ENCODE measurements at regions not wholly inside any gene's neighbourhood (a gene's known extent, or its start where the extent isn't known, plus 50 kb on each side); places are given as distances from the start of the nearest gene placed in this dataset.

DNA sequence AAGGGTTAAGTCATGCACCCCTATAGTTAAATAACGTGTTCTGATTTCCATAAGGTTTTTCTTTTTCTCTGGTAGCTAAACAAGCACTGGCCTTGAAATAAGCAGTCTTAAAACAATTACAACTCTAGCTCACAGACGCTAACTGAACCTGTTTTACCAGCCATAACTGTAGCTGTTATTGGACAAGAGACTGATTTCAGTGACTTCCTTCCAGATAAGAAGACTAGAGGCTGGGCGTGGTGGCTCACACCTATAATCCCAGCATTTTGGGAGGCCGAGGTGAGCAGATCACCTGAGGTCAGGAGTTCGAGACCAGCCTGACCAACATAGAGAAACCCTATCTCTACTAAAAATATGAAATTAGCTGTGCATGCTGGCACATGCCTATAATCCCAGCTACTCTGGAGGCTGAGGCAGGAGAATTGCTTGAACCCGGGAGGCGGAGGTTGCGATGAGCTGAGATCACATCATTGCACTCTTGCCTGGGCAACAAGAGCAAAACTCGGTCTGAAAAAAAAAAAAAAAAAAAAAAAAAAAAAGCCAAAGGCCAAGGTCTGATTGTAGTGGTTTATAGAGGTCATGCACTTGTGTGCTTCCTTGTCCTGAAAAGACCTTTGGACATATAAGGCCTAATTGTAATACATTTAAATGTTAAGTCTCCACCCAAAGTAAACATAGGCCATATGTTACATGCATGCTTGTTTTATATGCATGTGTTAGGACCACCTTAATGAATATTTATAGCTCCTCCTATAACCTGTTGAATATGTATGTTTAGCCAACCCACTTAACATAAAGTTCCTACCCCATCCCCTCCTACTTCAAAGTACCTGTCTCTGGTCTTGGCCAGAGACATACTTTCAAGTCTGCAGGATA is 319.5 kb upstream of the CA10 start:
- Histone ChIP-seq H2BK20ac (ENCODE audit: low read depth, low read length) (no peak overlapping the region), H3K27ac (ENCODE audit: insufficient read depth, low read length) (no peak overlapping the region)
- no CpG with 5 or more reads among the region's 9 CpGs for WGBS, 2 experiments (ENCODE audit: extremely low coverage in 2 of 2, insufficient read length in 1 of 2)

More for the DNA sequence above, 319.5 kb upstream of the CA10 start:
- no peak overlapping the region for H4K8ac ChIP-seq (ENCODE audit: low read depth in 2 of 2, low read length in 2 of 2)
- no peak overlapping the region for H2AFZ ChIP-seq (replicated peaks; ENCODE audit: low read length, poor library complexity)
- no peaks in the 10 kb centered on the region for H4K20me1 ChIP-seq (ENCODE audit: insufficient read depth, low read length)
- no TSS peak for BruUV-seq (replicated peaks)
- no peak overlapping the region for H2AK9ac ChIP-seq (replicated peaks; ENCODE audit: low read depth, low read length, poor library complexity)
- H2AK5ac ChIP-seq (ENCODE audit: low read depth, low read length): no peak overlapping the region
- intact Hi-C loops (cut with micrococcal nuclease): no loop called here
- POLR2A ChIA-PET (ENCODE audit: unreplicated experiment): no interaction called here
- H3K23ac ChIP-seq (ENCODE audit: low read depth, low read length): no peak overlapping the region
- H3K9ac ChIP-seq (ENCODE audit: low read depth, low read length): no peak overlapping the region
- H3K9me3 ChIP-seq (ENCODE audit: control insufficient read depth, insufficient read depth, low read length): peaks cover 7% of the 10 kb centered on the region
- in situ Hi-C loops (cut with MboI; ENCODE audit: low sequenced_read_pairs): no loop called here
- no peak overlapping the region for H3K18ac ChIP-seq (ENCODE audit: low read depth, low read length)
- H3K56ac ChIP-seq (ENCODE audit: extremely low read depth, insufficient read depth, low read length): no peak overlapping the region
- no peaks in the 10 kb centered on the region for H3K36me3 ChIP-seq (ENCODE audit: control insufficient read depth, insufficient read depth, low read length)
- no peak overlapping the region for H2BK15ac ChIP-seq (ENCODE audit: low read depth, low read length)
- no peaks in the 10 kb centered on the region for H3K9me1 ChIP-seq (ENCODE audit: insufficient read depth, low read length)
- H2BK120ac ChIP-seq (ENCODE audit: low read depth, low read length): no peak overlapping the region
- TF ChIP-seq FOS (IDR thresholded peaks at IDR 0.05; ENCODE audit: low read depth, low read length) (no peak), CTCF (conservative IDR thresholded peaks at IDR 0.05; ENCODE audit: low read depth, low read length) (no peak), RCOR1 (IDR thresholded peaks at IDR 0.05; ENCODE audit: insufficient replicate concordance, low read length) (no peak), BHLHE40 (IDR thresholded peaks at IDR 0.05; ENCODE audit: low read depth, low read length) (no peak), NFE2L2 (IDR thresholded peaks at IDR 0.05; ENCODE audit: low read depth, low read length) (no peak), RAD21 (IDR thresholded peaks at IDR 0.05; ENCODE audit: low read length) (no peak), CEBPB (IDR thresholded peaks at IDR 0.05; ENCODE audit: low read depth, low read length) (no peak), RFX5 (IDR thresholded peaks at IDR 0.05; ENCODE audit: low read depth, low read length) (no peak), POLR2A (IDR thresholded peaks at IDR 0.05; ENCODE audit: low read depth, low read length) (no peak), MXI1 (IDR thresholded peaks at IDR 0.05; ENCODE audit: borderline replicate concordance, low read depth, low read length) (no peak), MAFK (IDR thresholded peaks at IDR 0.05; ENCODE audit: low read depth, low read length) (no peak), SMC3 (IDR thresholded peaks at IDR 0.05; ENCODE audit: low read depth, low read length) (no peak), MAZ (IDR thresholded peaks at IDR 0.05; ENCODE audit: borderline replicate concordance, low read depth, low read length) (no peak), CHD1 (IDR thresholded peaks at IDR 0.05; ENCODE audit: low read depth, low read length) (no peak)
- TF ChIP-seq, protein P1, sequence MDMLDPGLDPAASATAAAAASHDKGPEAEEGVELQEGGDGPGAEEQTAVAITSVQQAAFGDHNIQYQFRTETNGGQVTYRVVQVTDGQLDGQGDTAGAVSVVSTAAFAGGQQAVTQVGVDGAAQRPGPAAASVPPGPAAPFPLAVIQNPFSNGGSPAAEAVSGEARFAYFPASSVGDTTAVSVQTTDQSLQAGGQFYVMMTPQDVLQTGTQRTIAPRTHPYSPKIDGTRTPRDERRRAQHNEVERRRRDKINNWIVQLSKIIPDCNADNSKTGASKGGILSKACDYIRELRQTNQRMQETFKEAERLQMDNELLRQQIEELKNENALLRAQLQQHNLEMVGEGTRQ (IDR thresholded peaks at IDR 0.05; ENCODE audit: low read depth, low read length): no peak
- TF ChIP-seq, protein P2, sequence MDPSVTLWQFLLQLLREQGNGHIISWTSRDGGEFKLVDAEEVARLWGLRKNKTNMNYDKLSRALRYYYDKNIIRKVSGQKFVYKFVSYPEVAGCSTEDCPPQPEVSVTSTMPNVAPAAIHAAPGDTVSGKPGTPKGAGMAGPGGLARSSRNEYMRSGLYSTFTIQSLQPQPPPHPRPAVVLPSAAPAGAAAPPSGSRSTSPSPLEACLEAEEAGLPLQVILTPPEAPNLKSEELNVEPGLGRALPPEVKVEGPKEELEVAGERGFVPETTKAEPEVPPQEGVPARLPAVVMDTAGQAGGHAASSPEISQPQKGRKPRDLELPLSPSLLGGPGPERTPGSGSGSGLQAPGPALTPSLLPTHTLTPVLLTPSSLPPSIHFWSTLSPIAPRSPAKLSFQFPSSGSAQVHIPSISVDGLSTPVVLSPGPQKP (IDR thresholded peaks at IDR 0.05; ENCODE audit: borderline replicate concordance, low read depth, low read length): no peak
- H3K4me1 ChIP-seq (ENCODE audit: control insufficient read depth, insufficient read depth, low read length): no peaks in the 10 kb centered on the region
- H4K5ac ChIP-seq (ENCODE audit: low read depth, low read length): no peak overlapping the region
- ATAC-seq (ENCODE audit: low read depth): no peak
- no peaks in the 10 kb centered on the region for H3K27me3 ChIP-seq (ENCODE audit: control insufficient read depth, insufficient read depth, low read length)
- no peaks in the 10 kb centered on the region for H3K79me1 ChIP-seq (ENCODE audit: low read depth in 1 of 2, low read length in 2 of 2)
- dilution Hi-C loops (cut with HindIII; ENCODE audit: low sequenced_read_pairs, unreplicated experiment): no loop called here
- CTCF ChIA-PET: interaction anchor here (0.6 kb wide), 1 partner anchor 95 kb away, joined by 6 read pairs; no protein-coding TSS in a partner anchor
- H2BK5ac ChIP-seq (ENCODE audit: low read depth, low read length, poor library complexity, severe bottlenecking): no peak overlapping the region
- no peak overlapping the region for H3K14ac ChIP-seq (replicated peaks; ENCODE audit: low read depth, low read length)
- no peak for DNase-seq
- H3K4me3 ChIP-seq (ENCODE audit: insufficient read depth, low read depth, low read length): no peak overlapping the region
- H4K91ac ChIP-seq (ENCODE audit: insufficient read depth, low read depth, low read length): no peak overlapping the region
- no peak overlapping the region for H3K4me2 ChIP-seq (ENCODE audit: low read depth, low read length)
- no peak overlapping the region for H3K4ac ChIP-seq (ENCODE audit: low read depth, low read length)

Measured in IMR-90 (cell line).